PFSK-1 (cell line): ENCODE measurements at regions not wholly inside any gene's neighbourhood (a gene's known extent, or its start where the extent isn't known, plus 50 kb on each side); places are given as distances from the start of the nearest gene placed in this dataset.

Experiments
- FOXP2 ChIP-seq: optimal IDR thresholded peaks from 2 replicates; pipeline ENCODE3; 2011; ENCODE audit warnings: borderline replicate concordance, control low read depth, inconsistent platforms; ENCODE audit not compliant: insufficient read depth; ENCODE audit errors: extremely low read length, extremely low read depth
- POLR2AphosphoS5 ChIP-seq: IDR thresholded peaks from 2 replicates; pipeline ENCODE4 v1.6.1; 2012; ENCODE audit warnings: low read depth, mild to moderate bottlenecking, control low read depth, low read length, moderate library complexity
- REST ChIP-seq, 2 experiments: IDR thresholded peaks; 2 replicates each; pipeline versions ENCODE4 v1.6.1 to v1.8.0; 2011 to 2012; ENCODE audit warnings: low read depth in 2 of 2, low read length in 2 of 2, control low read depth in 1 of 2, inconsistent platforms in 1 of 2, mild to moderate bottlenecking in 1 of 2, moderate library complexity in 1 of 2; ENCODE audit not compliant: insufficient read depth in 1 of 2
- SIN3A ChIP-seq: IDR thresholded peaks from 2 replicates; pipeline ENCODE4 v1.6.1; 2012; ENCODE audit warnings: mild to moderate bottlenecking, low read length, moderate library complexity, borderline replicate concordance; ENCODE audit not compliant: insufficient read depth
- TAF1 ChIP-seq: IDR thresholded peaks from 2 replicates; pipeline ENCODE4 v1.6.1; 2012; ENCODE audit warnings: low read length, control low read depth, borderline replicate concordance; ENCODE audit not compliant: insufficient read depth

GRCh38 chr10:120022357-120022756 lies 129.8 kb downstream of the SEC23IP start:
- no peak for TF ChIP-seq POLR2AphosphoS5
- no peak for TF ChIP-seq SIN3A
- no peak for TF ChIP-seq REST (IDR thresholded peaks at IDR 0.05; ENCODE audit: insufficient read depth in 1 of 2, low read depth in 2 of 2, low read length in 2 of 2)
- no peak for TF ChIP-seq TAF1
- no peak for TF ChIP-seq FOXP2

- TF ChIP-seq FOXP2: no peak
- TF ChIP-seq SIN3A: no peak
- TF ChIP-seq TAF1: no peak
- TF ChIP-seq REST (IDR thresholded peaks at IDR 0.05; ENCODE audit: insufficient read depth in 1 of 2, low read depth in 2 of 2, low read length in 2 of 2): no peak
- TF ChIP-seq POLR2AphosphoS5: no peak
Measured at GRCh38 chr10:120034236-120034635, 141.7 kb downstream of the SEC23IP start.

- TF ChIP-seq SIN3A: no peak
- TF ChIP-seq POLR2AphosphoS5: no peak
- no peak for TF ChIP-seq FOXP2
- no peak for TF ChIP-seq REST (IDR thresholded peaks at IDR 0.05; ENCODE audit: insufficient read depth in 1 of 2, low read depth in 2 of 2, low read length in 2 of 2)
- TF ChIP-seq TAF1: no peak
Measured at GRCh38 chr10:120039046-120039445, 146.5 kb downstream of the SEC23IP start.

GRCh38 chr10:120039826-120040225 lies 147.3 kb downstream of the SEC23IP start:
- no peak for TF ChIP-seq REST (IDR thresholded peaks at IDR 0.05; ENCODE audit: insufficient read depth in 1 of 2, low read depth in 2 of 2, low read length in 2 of 2)
- TF ChIP-seq FOXP2: no peak
- TF ChIP-seq TAF1: no peak
- no peak for TF ChIP-seq POLR2AphosphoS5
- TF ChIP-seq SIN3A: no peak

- TF ChIP-seq FOXP2: no peak
- TF ChIP-seq POLR2AphosphoS5: no peak
Measured at GRCh38 chr10:120041807-120042559, 149.5 kb downstream of the SEC23IP start.
